GM21723 (cell line): ENCODE measurements at regions not wholly inside any gene's neighbourhood (a gene's known extent, or its start where the extent isn't known, plus 50 kb on each side); places are given as distances from the start of the nearest gene placed in this dataset.
"Not testable (repeated sequence)": the region's sequence is repeated elsewhere in the genome, so short reads cannot be mapped to it uniquely, and the experiment has no call there.

ENCODE experiments used
- ATAC-seq: cut with Tn5 transposase; IDR thresholded peaks from one replicate; pipeline ENCODE4 v1.9.1; 2021; ENCODE audit warnings: mild to moderate bottlenecking, moderate library complexity; ENCODE audit not compliant: unreplicated experiment

- not testable (repeated sequence) for ATAC-seq
These were observed 188.6 kb upstream of the EGLN3 start for GRCh38 chr14:34139160-34140121.

GRCh38 chr14:34138175-34138574, 187.3 kb upstream of the EGLN3 start:
- no peak for ATAC-seq

DNA sequence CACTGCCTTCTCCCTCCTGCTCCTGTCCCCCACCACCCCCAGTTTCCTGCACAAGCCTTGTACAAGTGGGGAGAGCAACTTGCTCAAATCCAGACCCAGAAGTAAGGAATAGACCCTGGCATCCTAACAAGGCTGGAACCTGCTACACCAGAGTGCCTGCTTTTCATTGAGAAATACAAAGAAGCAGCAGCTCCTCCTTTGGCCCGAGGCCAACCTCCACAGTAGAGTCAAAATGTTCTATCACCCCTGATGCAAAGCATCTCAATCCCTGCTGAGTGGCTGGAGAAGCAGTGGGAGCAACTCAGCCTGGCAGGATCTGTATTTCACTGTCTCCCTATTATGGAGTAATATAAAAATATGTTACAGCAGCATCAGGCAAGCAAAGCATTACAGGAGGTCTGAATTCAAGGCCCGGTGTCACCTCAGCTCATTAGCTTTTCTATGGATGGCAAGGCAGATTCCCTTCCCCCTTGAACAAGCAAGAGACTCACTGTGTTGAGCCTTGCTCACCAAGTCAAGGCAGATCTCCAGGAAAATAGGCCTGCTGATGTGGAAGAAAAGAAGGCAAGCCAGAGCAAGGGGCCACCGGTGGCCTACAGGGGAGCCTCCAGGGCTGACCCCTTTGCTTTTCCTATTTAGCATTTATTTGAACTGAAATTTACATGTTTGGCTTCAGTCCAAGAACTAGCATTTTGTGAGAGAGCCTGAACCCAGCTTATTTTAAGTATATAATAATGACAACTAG, 186.3 kb upstream of the EGLN3 start:
- no peak for ATAC-seq

GRCh38 chr14:34135492-34135891, 184.6 kb upstream of the EGLN3 start:
- no peak for ATAC-seq

GRCh38 chr14:34134484-34134883, 183.6 kb upstream of the EGLN3 start:
- no peak for ATAC-seq

DNA sequence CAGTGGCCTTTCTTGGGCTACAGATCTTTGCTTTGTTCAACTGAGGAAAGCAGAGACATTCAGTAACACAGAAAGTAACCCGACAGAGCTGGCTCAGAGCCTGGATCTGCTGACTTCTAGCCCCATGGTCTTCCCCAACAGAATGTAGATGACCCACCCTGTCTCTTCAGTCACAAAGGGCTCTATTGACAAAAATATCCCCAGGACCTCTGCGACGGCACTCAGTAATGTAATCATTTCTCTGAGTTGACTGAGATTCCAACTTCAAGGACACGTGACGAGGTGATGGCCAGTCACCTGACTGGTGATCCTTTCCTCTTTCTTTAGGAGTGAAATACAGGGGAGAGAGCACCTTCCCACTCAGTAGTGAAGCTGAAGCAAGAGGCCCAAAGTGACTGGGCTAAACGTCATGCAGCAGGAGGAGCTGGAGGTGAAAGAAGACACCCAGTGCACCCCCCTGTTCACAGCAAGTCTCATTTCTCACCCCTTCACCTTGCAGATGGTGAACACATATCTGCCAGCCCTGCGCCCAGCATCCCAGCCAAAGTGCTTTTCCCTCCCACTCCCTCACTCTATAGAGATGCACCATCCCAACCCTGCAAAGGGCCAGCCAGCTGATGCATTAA, 179.2 kb upstream of the EGLN3 start:
- no peak for ATAC-seq

DNA sequence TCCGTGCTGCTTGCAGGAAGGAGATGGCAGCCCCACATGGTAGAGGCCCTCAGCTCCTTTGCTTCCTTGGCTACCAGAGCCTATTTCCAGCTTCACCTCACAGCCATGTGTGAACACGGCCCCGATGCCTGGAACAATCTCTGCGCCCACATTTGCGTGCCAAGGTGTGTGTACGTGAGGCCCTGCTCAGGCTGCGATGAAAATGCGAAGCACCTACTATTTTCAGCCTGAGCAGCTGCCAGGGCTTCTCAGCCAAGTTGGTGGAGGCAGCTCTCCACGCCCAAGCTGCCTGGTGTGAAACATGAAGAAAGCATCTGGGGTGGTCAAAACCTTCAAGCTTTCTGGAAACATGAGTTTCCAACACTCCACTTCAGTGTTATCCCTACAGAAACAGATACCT, 177.8 kb upstream of the EGLN3 start:
- no peak for ATAC-seq

DNA sequence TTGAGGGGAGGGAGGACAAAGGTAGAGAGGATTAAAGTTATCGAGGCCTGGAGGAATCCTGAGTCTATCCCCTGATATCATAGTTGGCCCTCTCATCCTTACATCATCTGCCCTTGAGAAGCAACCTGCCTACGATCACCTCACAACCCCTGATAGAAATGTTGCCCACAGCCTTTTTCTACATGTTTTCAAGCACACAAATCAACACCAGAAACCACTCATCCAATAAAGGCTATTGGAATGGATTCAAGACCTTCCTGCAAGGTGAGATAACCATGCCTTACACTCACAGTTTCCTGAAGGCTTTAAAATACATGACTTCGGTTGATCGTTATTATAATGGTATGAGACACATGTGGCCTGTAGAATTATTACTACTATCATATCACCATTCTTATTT, 175.7 kb upstream of the EGLN3 start:
- no peak for ATAC-seq

DNA sequence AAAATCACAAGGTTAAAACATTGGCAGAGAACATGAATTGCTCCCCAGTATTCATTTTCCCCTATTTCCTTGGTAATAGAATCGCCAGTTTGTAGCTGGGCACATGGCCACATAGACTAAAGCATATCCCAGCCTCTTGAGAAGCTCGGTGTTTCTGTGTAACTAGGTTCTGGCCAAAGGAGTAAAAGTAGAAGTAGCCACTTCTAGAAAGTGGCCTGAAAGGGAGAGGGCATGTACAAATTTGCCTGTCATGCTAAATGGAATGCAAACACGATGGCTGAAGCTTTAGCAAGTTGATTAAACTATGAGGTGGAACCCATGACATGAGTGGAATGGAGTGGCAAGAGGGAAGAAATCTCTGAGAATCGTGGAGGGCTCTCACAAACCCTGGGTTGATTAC, 173.7 kb upstream of the EGLN3 start:
- no peak for ATAC-seq

DNA sequence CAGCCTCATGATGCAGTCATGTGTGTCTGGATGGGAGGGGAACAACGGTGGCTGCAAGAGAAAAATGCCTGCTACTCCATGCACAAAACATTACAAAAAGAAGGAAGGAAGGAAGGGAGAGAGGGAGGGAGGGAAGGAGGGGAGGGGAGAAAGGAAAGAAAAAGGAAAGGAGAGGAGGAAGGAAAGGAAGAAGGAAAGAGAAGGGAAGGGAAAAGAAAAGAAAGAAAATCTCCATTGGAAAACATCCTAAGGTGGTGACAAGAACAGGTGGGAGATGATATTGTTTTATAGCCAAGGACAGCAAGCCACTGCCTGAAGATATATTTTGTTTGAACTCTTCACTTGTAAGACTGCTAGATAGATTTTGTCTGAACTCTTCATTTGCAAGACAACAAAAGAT, 171.8 kb upstream of the EGLN3 start:
- no peak for ATAC-seq

GRCh38 chr14:34122081-34122480, 171.2 kb upstream of the EGLN3 start:
- no peak for ATAC-seq

DNA sequence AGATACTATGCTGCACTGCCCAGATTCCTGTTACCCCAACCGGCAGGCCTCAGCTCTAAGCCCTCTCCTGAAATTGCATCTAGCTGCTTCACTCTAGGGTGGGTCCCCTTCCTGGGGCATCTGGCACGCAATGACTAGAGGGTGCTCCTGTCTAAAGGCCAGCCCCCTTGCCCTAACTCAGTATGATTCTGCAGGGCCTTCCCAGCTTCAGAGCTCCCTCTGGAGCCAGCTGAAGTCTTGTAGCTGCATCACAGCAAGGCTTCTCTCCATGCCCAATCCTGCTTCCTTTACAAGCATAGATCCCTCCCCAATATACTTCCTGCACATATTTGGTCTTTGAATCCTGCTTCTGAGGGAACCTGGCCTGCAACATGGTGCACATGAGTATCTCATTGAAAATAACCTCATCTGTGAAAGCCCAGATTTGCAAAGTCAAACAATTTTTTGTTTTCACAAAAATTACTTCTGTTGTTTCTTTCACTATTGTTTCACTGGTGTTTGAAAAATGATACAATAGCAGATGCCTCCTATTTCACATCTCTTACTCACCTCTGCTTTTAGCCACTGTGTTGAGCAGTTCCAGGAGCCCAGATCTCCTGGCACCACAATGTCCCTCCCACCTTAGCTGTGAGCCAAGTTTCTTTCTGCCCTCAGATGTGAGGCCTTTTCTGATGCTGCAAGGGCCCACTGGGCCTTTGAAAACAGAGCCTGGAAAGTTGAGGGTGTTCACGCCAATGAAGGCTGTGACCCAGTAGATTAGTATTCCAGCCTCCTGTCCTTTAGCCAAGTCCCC, 169.5 kb upstream of the EGLN3 start:
- ATAC-seq, result no peak

GRCh38 chr14:34119107-34119858, 168.4 kb upstream of the EGLN3 start:
- ATAC-seq, result no peak

- no peak for ATAC-seq
These were observed 163.1 kb upstream of the EGLN3 start for GRCh38 chr14:34113991-34114390.

- no peak for ATAC-seq
These were observed 162.2 kb upstream of the EGLN3 start for GRCh38 chr14:34113005-34113511.

GRCh38 chr14:34111953-34112352, 161.1 kb upstream of the EGLN3 start:
- ATAC-seq, result no peak

DNA sequence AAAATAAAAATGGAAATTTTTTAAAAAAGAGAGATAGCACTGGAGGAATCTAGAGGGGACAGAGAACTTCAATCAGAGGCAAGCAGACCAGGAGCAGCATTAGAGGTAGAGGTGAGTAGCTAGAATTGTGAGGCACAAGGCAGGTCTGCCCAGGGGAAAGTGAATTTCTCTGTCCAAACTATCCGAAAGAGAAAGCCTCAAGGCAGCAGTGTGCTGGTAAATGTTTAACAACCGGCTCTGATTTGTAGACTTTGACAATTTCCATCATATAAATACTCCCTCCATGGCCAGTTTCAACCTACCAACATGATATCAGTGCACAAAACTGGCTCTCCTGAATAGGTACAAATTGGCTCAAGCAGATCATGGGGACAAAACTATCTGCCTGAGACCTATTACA, 160.6 kb upstream of the EGLN3 start:
- no peak for ATAC-seq

GRCh38 chr14:34110531-34110930, 159.7 kb upstream of the EGLN3 start:
- ATAC-seq, result no peak

DNA sequence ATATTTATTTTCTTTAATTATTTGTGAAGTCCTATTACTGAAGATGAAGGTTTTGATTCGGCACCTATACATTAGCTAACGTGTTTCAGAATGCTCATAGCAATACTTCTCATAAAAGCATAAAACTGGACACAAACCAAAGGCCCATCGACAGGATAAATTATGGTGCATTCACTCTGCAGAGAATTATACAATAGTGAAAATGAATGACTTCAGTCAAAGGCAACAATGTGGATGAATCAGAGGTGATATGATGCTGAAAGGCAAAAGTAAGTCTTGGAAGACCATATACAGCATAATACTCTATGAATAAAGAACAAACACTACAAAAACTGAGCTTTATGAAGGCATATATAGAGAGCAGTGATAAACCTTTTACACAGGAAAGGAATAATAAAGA, 156.6 kb upstream of the EGLN3 start:
- ATAC-seq, result no peak

- ATAC-seq, result no peak
These were observed 155.4 kb upstream of the EGLN3 start for GRCh38 chr14:34106310-34106709.
